GM12878 (cell line): ENCODE measurements at regions not wholly inside any gene's neighbourhood (a gene's known extent, or its start where the extent isn't known, plus 50 kb on each side); places are given as distances from the start of the nearest gene placed in this dataset.

Experiments used
- CHD2 ChIP-seq: IDR thresholded peaks from 2 replicates; pipeline ENCODE4 v1.6.1; 2011; ENCODE audit warnings: low read depth, low read length, improper control_type of control experiment, borderline replicate concordance
- SP1 ChIP-seq: IDR thresholded peaks from one replicate; pipeline ENCODE4 v1.6.1; 2011; ENCODE audit warnings: low read depth, low read length
- TCF12 ChIP-seq: IDR thresholded peaks from 2 replicates; pipeline ENCODE4 v1.6.1; 2011; ENCODE audit warnings: low read depth, mild to moderate bottlenecking, low read length
- ZNF274 ChIP-seq: IDR thresholded peaks from one replicate; pipeline ENCODE4 v1.8.0; 2011; ENCODE audit not compliant: insufficient read length, insufficient read depth
- TF ChIP-seq, protein P1 (sequence below): fragments of 450-650 bp; IDR thresholded peaks from 2 replicates; pipeline ENCODE4 v1.6.1; 2017; ENCODE audit warnings: mild to moderate bottlenecking, moderate library complexity
- TF ChIP-seq, protein P2 (sequence below): IDR thresholded peaks from 2 replicates; pipeline ENCODE4 v1.6.1; 2012; ENCODE audit warnings: mild to moderate bottlenecking, low read depth, low read length

DNA sequence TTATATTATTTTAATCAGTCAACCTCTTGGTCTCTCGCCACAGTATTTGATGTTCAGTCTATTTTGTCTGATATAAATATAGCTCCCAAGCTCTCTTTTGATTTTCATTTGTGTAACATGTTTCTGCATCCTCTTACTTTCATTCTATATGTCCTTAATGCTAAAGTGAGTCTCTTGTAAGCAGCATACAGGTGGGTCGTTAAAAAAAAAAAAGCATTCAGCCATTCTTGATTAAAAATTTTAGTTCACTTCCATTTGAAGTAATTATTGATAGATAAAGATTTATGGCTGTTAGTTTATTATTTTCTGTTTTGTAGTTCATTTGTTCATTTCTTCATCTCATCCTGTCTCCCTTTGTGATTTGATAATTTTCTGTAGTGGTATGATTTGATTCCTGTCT is 229.1 kb downstream of the GUCY2F start:
- TF ChIP-seq, protein P1, sequence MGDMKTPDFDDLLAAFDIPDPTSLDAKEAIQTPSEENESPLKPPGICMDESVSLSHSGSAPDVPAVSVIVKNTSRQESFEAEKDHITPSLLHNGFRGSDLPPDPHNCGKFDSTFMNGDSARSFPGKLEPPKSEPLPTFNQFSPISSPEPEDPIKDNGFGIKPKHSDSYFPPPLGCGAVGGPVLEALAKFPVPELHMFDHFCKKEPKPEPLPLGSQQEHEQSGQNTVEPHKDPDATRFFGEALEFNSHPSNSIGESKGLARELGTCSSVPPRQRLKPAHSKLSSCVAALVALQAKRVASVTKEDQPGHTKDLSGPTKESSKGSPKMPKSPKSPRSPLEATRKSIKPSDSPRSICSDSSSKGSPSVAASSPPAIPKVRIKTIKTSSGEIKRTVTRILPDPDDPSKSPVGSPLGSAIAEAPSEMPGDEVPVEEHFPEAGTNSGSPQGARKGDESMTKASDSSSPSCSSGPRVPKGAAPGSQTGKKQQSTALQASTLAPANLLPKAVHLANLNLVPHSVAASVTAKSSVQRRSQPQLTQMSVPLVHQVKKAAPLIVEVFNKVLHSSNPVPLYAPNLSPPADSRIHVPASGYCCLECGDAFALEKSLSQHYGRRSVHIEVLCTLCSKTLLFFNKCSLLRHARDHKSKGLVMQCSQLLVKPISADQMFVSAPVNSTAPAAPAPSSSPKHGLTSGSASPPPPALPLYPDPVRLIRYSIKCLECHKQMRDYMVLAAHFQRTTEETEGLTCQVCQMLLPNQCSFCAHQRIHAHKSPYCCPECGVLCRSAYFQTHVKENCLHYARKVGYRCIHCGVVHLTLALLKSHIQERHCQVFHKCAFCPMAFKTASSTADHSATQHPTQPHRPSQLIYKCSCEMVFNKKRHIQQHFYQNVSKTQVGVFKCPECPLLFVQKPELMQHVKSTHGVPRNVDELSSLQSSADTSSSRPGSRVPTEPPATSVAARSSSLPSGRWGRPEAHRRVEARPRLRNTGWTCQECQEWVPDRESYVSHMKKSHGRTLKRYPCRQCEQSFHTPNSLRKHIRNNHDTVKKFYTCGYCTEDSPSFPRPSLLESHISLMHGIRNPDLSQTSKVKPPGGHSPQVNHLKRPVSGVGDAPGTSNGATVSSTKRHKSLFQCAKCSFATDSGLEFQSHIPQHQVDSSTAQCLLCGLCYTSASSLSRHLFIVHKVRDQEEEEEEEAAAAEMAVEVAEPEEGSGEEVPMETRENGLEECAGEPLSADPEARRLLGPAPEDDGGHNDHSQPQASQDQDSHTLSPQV: no peak
- TF ChIP-seq SP1 (no peak), CHD2 (no peak), ZNF274 (no peak), TCF12 (no peak)
- TF ChIP-seq, protein P2, sequence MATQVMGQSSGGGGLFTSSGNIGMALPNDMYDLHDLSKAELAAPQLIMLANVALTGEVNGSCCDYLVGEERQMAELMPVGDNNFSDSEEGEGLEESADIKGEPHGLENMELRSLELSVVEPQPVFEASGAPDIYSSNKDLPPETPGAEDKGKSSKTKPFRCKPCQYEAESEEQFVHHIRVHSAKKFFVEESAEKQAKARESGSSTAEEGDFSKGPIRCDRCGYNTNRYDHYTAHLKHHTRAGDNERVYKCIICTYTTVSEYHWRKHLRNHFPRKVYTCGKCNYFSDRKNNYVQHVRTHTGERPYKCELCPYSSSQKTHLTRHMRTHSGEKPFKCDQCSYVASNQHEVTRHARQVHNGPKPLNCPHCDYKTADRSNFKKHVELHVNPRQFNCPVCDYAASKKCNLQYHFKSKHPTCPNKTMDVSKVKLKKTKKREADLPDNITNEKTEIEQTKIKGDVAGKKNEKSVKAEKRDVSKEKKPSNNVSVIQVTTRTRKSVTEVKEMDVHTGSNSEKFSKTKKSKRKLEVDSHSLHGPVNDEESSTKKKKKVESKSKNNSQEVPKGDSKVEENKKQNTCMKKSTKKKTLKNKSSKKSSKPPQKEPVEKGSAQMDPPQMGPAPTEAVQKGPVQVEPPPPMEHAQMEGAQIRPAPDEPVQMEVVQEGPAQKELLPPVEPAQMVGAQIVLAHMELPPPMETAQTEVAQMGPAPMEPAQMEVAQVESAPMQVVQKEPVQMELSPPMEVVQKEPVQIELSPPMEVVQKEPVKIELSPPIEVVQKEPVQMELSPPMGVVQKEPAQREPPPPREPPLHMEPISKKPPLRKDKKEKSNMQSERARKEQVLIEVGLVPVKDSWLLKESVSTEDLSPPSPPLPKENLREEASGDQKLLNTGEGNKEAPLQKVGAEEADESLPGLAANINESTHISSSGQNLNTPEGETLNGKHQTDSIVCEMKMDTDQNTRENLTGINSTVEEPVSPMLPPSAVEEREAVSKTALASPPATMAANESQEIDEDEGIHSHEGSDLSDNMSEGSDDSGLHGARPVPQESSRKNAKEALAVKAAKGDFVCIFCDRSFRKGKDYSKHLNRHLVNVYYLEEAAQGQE: no peak
